ENCODE measurements at regions not wholly inside any gene's neighbourhood (a gene's known extent, or its start where the extent isn't known, plus 50 kb on each side); places are given as distances from the start of the nearest gene placed in this dataset.

DNA sequence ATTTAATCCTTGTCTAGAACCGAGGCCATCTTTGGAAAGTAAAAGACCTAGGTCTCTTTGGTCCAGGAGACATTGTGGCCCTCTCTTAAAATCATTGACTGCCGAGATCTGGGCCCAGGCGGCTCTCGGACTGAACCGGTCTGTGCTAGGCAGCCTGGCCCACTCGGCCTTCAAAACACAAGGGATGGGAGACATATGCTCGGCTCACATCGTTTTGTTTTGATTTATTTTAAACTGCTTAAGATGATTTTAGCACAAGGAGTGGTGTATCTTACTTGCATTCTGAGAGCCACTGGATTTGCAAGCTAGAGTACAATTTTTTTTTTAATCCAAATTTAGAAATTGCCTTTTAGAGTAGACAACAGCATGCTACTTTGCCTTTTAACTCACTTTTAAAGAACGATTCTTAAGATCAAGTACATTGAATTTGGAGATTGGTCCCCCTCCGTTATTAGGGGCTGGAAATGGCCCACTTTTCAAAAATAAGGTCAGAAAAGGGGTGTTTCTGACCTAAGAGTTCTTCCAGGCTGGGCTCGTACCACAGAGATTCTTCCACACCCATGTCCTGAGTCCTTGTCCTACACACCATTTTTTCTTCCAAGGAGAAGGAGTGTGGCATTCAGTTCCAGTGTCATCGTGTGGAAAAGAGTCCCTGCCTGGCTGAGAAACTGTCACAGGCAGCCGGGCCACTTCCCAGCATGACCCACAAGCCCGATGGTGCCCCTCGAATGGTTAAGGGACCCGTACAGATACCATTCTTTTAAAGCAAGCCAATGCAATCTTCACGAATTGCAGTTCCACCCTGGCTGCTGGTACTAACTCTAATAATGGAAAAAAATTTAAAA, 80.5 kb upstream of the WNT7B start:
- Mint-ChIP-seq H3K9me3 (no peaks in the 10 kb centered on the region), H3K27me3 (no peaks in the 10 kb centered on the region), H3K4me1 (peaks cover 60% of the 10 kb centered on the region), H3K4me3 (peak overlapping the region; percentile 63 to 72), H3K27ac (peak overlapping the region; percentile 89 to 93)
- DNase-seq = no peak
- ATAC-seq = no peak

DNA sequence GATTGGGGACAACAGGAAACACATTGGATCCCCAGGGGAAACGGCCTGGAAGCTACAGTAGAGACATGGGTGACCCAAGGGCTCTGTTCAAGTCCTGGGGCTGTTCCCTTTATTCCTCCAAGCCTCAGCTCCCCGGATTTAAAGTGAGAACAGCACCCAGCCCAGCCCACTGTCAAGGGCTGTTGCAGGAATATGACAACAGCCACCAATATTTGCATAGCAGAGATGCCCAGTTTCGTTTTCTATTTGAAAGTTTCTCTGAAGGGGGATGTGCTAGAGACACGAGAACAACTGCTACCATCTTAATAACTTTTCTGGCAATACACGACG, 81.1 kb upstream of the WNT7B start:
- DNase-seq = peak in 1 of 2 donors; percentile 59
- ATAC-seq = peak; percentile 75
- Mint-ChIP-seq H3K4me3 (peak overlapping the region; percentile 63 to 72), H3K27me3 (no peaks in the 10 kb centered on the region), H3K4me1 (peaks cover 56% of the 10 kb centered on the region), H3K9me3 (no peaks in the 10 kb centered on the region), H3K27ac (peak overlapping the region; percentile 89 to 93)

DNA sequence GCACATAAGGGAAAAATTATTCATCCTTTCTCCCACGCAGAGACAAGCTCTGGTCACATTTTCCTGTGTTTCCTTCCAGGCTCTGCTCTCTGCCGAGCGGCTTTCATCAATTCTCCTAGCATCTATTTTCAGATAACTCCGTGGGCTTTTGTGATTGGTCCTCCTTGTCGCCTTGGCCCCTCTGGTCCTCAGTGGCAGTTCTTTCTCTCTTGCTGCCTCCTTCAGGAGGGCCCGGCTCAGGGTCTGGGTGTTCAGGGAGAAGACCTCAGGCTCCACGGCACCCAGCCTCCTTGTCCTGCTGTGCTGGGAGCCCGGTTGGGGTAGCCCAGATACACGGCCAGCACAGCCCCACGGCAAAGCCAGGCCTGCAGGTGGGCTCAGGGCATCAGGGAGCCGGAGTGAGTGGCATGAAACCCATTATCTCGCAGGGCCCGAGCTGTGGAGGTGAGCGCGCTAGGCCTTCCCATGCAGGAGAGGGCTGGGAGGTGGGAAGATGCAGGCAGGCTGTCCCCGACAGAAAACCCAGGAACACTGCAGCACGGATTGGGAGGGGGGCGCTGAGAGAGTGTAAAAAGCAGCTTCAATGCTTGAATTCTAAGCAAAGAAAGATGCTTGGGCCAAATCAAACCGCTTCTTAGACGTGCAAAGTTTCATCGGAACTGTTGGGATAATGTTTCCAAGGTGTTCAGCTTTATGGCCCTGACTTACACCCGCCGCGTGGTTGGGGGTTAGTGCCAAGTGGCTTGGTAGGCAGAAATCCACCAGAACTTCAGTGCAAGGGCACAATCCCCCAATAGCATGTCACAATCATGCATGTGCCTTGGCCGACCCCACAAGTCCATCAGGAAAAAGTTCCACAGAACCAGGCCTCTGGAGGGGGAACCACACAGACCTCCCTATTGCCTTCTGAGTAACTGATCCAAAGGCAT, 81.9 kb upstream of the WNT7B start:
- H3K27ac Mint-ChIP-seq = peak overlapping the region; percentile 61 to 74
- H3K9me3 Mint-ChIP-seq = no peaks in the 10 kb centered on the region
- peaks cover 55% of the 10 kb centered on the region for H3K4me1 Mint-ChIP-seq
- peak overlapping the region; percentile 35 to 63 for H3K4me3 Mint-ChIP-seq
- H3K27me3 Mint-ChIP-seq = no peaks in the 10 kb centered on the region
- no peak for DNase-seq
- ATAC-seq = no peak

DNA sequence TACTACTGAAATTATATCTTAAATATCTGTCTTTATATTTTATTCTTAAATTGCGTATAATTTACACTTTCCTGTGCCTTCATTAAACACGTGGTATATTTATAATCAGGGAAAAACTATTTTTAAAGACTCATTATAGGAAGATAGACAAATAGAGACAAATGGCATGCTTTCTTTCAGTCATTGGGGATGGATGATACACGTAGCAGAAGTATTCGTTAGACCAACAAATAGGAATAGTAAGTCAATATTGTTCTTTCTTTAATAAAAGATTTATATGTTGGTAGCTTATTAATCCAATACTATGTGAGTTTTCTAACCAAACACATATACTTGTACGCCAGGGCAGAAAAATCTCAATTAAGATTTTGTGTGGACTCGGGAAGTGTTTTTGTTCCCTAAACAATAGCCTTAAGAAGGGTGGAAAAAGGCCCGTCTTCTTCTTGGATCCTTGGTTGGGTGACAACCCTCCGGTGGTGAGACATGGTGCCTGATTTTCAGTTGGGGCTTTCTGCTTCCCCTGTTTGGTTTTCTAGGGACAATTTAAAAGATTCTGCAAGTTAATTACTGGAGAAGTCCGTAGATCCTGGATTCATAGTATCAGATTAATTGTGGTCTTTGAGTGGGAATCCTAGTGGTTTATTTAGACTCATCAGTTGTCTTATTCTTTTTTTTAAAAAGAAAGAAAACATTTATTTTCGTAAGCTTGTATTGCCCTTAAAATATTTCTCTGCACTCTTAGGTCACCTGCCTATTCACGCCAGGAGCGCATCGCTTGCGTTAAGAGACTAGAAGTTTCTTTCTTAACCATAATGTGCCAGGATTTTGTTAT, 83.5 kb upstream of the WNT7B start:
- Mint-ChIP-seq H3K4me1 (peaks cover 50% of the 10 kb centered on the region), H3K27me3 (no peaks in the 10 kb centered on the region), H3K4me3 (no peak overlapping the region), H3K27ac (no peak overlapping the region), H3K9me3 (no peaks in the 10 kb centered on the region)
- no peak for ATAC-seq
- no peak for DNase-seq

GRCh38 chr22:46061124-46061500, 84.2 kb upstream of the WNT7B start:
- H3K4me1 Mint-ChIP-seq = peaks cover 45% of the 10 kb centered on the region
- H3K4me3 Mint-ChIP-seq = no peak overlapping the region
- no peaks in the 10 kb centered on the region for H3K9me3 Mint-ChIP-seq

GRCh38 chr22:46061501-46062231, 84.7 kb upstream of the WNT7B start:
- ATAC-seq (peak; percentile 51), DNase-seq (no peak)
- Mint-ChIP-seq H3K4me3 (no peak overlapping the region), H3K27ac (no peak overlapping the region), H3K4me1 (peaks cover 43% of the 10 kb centered on the region), H3K9me3 (no peaks in the 10 kb centered on the region), H3K27me3 (no peaks in the 10 kb centered on the region)

More at GRCh38 chr22:46061124-46061500, 84.2 kb upstream of the WNT7B start:
- Mint-ChIP-seq H3K27ac (no peak overlapping the region), H3K27me3 (no peaks in the 10 kb centered on the region)
- no peak for DNase-seq
- peak; percentile 14 for ATAC-seq

GRCh38 chr22:46062232-46062615, 85.3 kb upstream of the WNT7B start:
- no peak overlapping the region for H3K27ac Mint-ChIP-seq
- H3K27me3 Mint-ChIP-seq = no peaks in the 10 kb centered on the region
- DNase-seq (no peak), ATAC-seq (no peak)
- peak overlapping the region in 1 of 2 donors; percentile 24 for H3K4me3 Mint-ChIP-seq
- peaks cover 44% of the 10 kb centered on the region for H3K4me1 Mint-ChIP-seq
- no peaks in the 10 kb centered on the region for H3K9me3 Mint-ChIP-seq

- ATAC-seq (no peak), DNase-seq (no peak)
- no peak overlapping the region for H3K4me3 Mint-ChIP-seq
- H3K27ac Mint-ChIP-seq = peak overlapping the region in 1 of 2 donors; percentile 13
- peaks cover 37% of the 10 kb centered on the region for H3K4me1 Mint-ChIP-seq
- H3K27me3 Mint-ChIP-seq = no peaks in the 10 kb centered on the region
- no peaks in the 10 kb centered on the region for H3K9me3 Mint-ChIP-seq
Observed at GRCh38 chr22:46062971-46063631, 86.1 kb upstream of the WNT7B start.

- Mint-ChIP-seq H3K4me3 (no peak overlapping the region), H3K27ac (peak overlapping the region in 1 of 2 donors; percentile 44), H3K27me3 (no peaks in the 10 kb centered on the region), H3K9me3 (no peaks in the 10 kb centered on the region), H3K4me1 (peaks cover 33% of the 10 kb centered on the region)
- DNase-seq (no peak), ATAC-seq (no peak)
Observed at GRCh38 chr22:46063846-46064227, 86.5 kb upstream of the PPARA start.

DNA sequence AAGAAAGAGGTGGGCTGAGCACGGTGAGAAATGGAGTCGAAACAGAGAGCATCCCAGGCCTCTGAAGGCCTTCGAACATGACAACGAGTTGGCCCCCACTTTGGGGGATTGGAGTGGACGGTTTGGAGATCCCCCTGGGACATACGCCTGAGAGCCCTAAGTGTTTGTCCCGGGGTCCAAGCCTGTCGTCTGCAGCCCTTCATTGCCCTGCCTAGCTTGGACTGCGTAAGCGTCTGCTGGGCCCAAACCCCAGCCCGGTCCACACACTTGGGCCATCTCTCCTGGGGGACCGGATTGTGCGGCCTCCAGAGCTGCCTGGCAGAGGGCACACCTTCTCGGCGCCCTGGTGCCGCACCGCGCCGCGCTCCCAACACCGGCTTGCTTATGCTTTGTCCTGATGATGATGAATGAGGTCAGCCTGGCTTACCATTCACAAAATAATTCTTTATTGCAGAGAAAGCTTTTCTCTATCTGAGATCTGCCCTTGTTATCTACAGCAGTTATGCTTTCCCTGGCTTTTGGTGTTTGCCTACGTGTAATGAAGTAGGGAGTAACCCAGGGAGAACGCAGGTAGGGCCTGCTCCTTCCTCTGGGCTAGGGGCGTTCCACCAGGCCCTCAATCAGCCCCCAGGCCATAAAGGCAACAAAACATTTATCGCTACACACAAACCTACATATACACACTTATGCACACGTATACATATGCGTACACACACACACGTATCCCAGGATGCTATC, 85.9 kb upstream of the PPARA start:
- no peak overlapping the region for H3K4me3 Mint-ChIP-seq
- H3K4me1 Mint-ChIP-seq = peaks cover 34% of the 10 kb centered on the region
- ATAC-seq (no peak), DNase-seq (no peak)
- H3K9me3 Mint-ChIP-seq = no peaks in the 10 kb centered on the region
- H3K27ac Mint-ChIP-seq = no peak overlapping the region
- peaks cover 3% of the 10 kb centered on the region for H3K27me3 Mint-ChIP-seq

- no peak overlapping the region for H3K4me3 Mint-ChIP-seq
- peaks cover 6% of the 10 kb centered on the region for H3K27me3 Mint-ChIP-seq
- H3K4me1 Mint-ChIP-seq = peaks cover 36% of the 10 kb centered on the region
- DNase-seq = no peak
- H3K9me3 Mint-ChIP-seq = no peaks in the 10 kb centered on the region
- no peak for ATAC-seq
- H3K27ac Mint-ChIP-seq = no peak overlapping the region
Observed at GRCh38 chr22:46064966-46065666, 85.2 kb upstream of the PPARA start.

DNA sequence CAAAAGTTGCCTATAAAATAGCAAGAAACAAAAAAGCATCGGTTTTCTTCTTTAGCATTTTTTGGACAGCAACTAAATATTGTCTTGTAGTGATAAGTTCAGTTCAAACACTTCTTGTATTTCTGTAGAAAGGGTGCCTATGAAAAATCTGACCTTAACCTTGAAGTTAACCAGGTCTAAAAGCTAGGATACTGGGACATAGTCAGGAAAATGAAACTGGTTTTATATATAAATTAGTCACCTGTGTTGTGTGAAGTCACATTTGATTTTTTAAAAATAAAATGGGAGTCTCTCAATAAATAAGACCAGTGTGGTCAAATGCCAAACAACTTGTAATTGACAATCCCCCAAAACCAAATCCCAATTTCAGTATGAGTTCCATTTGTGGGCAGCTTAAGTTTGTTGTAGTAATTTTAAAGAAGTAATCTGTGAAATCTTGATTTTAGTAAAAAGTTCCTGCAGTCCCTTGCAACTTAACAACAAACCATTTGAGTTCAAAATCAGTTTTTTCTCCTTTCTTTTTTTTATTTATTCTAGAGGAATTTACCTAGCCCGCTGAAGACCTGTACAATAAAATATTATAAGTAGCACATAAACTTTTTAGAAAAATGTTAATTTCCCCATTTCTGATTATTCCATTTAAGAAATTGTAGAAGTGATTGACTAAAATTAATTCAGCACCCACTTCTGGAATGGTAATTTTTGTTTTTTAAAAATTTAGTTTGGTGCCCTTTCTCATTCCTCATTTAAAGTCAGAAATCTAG, 84.5 kb upstream of the PPARA start:
- no peak overlapping the region for H3K27ac Mint-ChIP-seq
- H3K4me3 Mint-ChIP-seq = no peak overlapping the region
- no peaks in the 10 kb centered on the region for H3K9me3 Mint-ChIP-seq
- no peak for ATAC-seq
- no peak for DNase-seq
- peaks cover 6% of the 10 kb centered on the region for H3K27me3 Mint-ChIP-seq
- H3K4me1 Mint-ChIP-seq = peaks cover 36% of the 10 kb centered on the region

GRCh38 chr22:46066691-46067090, 83.6 kb upstream of the PPARA start:
- Mint-ChIP-seq H3K9me3 (no peaks in the 10 kb centered on the region), H3K4me1 (peaks cover 36% of the 10 kb centered on the region), H3K27me3 (peaks cover 6% of the 10 kb centered on the region), H3K27ac (no peak overlapping the region), H3K4me3 (no peak overlapping the region)
- DNase-seq (no peak), ATAC-seq (no peak)

Data from stimulated activated naive CD8-positive, alpha-beta T cell treated with anti-CD3 and anti-CD28 coated beads, Interleukin-15, amount 100 ng/mL, for 72 hours (primary cell).